Fibroblast of mammary gland (primary cell): ENCODE measurements at regions not wholly inside any gene's neighbourhood (a gene's known extent, or its start where the extent isn't known, plus 50 kb on each side); places are given as distances from the start of the nearest gene placed in this dataset.

Experiments
- DNase-seq: peaks from one replicate; pipeline ENCODE4 v3.0.0-alpha.2; 2010; ENCODE audit warnings: low read depth
- H3K4me3 ChIP-seq: 2 replicates; pipeline ENCODE4 v1.5.1; 2011; ENCODE audit warnings: low read depth, mild to moderate bottlenecking, low read length, moderate library complexity; ENCODE audit not compliant: control insufficient read depth
- TF ChIP-seq, protein P1 (sequence below): conservative IDR thresholded peaks from 2 replicates; pipeline ENCODE4 v1.5.1; 2011; ENCODE audit warnings: low read depth, low read length, inconsistent platforms; ENCODE audit not compliant: control insufficient read depth, insufficient read depth

DNA sequence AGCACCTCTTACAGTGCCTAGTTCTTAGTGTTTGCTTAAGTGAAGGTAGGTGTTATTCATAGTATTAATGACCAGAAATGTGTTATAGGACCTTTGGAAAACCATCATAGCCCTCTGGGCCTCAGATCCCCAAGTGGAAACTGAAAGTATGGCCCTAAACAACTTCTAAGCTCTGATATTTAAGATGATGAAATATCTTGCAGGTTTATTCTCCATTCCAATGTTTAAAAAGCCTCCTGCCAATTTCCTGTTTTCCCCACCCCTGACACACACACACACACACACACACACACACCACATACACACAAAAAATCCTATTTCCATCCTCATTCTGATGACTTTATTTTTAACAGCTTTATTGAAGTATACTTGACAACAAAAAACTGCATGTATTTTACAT lies 108.2 kb downstream of the DIRAS3 start:
- DNase-seq: no peak
- TF ChIP-seq, protein P1, sequence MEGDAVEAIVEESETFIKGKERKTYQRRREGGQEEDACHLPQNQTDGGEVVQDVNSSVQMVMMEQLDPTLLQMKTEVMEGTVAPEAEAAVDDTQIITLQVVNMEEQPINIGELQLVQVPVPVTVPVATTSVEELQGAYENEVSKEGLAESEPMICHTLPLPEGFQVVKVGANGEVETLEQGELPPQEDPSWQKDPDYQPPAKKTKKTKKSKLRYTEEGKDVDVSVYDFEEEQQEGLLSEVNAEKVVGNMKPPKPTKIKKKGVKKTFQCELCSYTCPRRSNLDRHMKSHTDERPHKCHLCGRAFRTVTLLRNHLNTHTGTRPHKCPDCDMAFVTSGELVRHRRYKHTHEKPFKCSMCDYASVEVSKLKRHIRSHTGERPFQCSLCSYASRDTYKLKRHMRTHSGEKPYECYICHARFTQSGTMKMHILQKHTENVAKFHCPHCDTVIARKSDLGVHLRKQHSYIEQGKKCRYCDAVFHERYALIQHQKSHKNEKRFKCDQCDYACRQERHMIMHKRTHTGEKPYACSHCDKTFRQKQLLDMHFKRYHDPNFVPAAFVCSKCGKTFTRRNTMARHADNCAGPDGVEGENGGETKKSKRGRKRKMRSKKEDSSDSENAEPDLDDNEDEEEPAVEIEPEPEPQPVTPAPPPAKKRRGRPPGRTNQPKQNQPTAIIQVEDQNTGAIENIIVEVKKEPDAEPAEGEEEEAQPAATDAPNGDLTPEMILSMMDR: no peak

DNA sequence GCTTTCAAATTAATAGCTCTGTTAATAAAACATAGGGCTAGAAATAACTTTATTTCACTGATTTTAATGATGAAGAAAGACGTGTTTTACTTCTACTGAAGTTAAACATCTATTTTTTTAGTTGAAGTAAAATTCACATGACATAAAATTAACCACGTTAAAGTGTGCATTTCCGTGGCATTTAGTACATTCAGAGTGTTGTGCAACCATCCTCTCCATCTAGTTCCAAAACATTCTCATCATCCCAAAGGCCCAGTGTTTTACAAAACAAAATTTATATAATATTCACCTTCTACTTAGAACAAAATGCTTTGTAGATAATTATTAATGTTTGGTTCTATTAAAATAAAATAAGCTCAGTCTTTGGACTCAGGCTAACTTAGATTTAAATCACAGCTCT lies 108.5 kb upstream of the GNG12 start:
- DNase-seq: peak; percentile 42
- TF ChIP-seq, protein P1: no peak

More for the DNA sequence above, 108.2 kb downstream of the DIRAS3 start:
- no peak overlapping the region for H3K4me3 ChIP-seq

DNA sequence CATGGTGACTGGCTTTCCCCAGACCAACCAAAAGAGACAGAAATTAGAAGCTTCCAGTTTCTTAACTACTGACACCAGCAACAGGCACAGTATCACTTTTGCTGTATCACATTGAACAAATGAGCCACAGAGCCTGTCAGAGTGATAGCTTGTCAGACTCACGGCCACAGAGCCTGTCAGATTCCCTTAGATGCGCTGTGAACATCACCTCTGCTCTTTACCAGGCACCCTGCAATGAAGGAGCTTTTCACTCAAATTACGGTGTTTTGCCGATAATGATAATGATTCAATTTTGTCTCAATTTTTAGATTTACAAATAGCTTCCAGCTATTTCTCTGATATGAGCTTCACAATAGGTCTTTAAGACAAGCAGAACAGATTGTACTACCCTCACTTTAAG lies 107.9 kb upstream of the GNG12 start:
- DNase-seq: no peak

More for the DNA sequence above, 108.5 kb upstream of the GNG12 start:
- H3K4me3 ChIP-seq: no peak overlapping the region

DNA sequence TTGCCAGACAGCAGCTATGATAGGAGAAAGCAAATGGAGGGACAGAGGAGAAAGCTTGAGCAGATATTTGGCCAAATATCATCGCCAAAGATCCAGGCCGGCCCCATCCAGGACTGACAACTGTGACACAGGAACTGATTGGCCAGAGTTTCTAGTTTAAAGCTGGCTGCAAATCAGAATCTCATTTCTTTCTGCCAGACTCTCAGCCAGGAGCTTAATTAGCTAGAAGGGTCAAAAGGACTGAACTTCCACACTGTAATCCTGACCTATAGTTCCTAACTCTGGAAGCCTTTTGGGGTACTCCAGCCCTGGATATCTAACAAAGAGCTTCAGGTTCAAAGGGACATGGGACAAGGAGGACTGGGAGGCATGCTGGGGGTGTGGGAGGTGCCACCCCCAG lies 106.7 kb upstream of the GNG12 start:
- no peak for DNase-seq
- TF ChIP-seq, protein P1: no peak

More for the DNA sequence above, 107.9 kb upstream of the GNG12 start:
- no peak overlapping the region for H3K4me3 ChIP-seq
- TF ChIP-seq, protein P1: no peak

DNA sequence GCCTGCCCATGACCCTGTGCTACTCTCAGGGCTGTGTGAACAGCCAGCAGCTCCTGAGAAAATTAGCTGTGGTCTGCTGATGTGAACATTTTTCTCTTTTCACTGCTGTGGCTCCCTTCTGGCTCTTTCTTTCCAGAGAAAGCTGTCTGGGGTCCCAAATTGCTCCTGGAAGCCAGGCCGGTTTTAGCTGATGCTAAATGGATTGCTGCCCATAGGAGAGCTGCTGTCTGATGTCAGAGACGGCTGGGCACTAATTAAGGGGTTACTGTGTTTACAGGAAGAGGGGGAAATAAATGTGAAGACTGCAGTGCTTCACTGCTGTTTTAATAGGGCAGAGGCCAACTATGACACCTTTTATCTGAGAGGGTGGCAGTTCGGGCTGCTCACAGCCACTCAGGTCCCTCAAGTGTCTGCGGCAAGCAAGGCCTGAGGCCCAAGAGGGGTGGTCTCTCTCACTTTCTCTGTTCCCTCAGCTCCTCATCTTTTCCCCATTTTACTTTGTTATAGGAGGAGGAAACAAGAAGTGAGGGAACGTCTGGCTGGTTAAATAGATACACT lies 106.0 kb upstream of the GNG12 start:
- H3K4me3 ChIP-seq: no peak overlapping the region
- DNase-seq: no peak
- TF ChIP-seq, protein P1: no peak

More for the DNA sequence above, 106.7 kb upstream of the GNG12 start:
- no peak overlapping the region for H3K4me3 ChIP-seq

DNA sequence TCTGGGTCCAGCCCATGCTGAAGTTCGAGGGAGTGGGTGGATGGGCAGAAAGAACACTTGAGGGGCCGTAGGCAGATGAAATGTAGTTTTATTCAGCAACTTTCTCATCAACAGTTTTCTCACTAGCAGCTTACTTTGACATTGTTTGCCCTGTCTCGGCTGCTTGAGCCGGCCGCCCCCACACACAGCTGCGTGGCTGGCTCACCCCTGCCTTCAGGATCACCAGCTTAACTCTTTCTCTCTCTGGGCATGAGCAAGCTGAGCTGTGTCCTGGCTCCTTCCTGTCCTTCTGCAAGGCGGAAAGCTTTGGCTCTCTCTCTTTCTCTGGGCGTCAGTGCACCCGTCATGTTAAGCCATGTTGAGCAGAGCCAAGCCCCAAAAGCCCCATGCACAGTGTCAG lies 104.4 kb upstream of the GNG12 start:
- TF ChIP-seq, protein P1: no peak

DNA sequence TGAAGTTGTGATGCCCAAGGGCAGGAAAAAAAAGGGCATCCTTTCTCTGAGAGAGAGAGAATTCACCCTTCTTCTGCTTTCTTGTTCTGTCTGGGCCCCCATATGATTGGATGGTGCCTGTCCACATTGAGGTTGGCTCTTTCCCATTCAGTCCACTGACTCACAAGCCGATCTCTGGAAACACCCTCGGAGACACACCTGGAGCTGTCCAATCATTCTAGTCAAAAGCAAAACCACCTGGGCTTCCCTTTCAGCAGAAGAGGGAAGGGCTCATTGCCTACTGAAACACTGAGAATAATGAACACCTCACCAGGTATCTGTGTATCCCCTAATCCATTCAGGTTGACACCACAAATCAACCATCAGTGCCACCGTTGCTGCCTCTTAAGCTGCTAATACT lies 103.7 kb upstream of the GNG12 start:
- TF ChIP-seq, protein P1: no peak
- no peak overlapping the region for H3K4me3 ChIP-seq
- no peak for DNase-seq

More for the DNA sequence above, 104.4 kb upstream of the GNG12 start:
- no peak overlapping the region for H3K4me3 ChIP-seq
- peak; percentile 66 for DNase-seq
